ENCODE measurements at regions not wholly inside any gene's neighbourhood (a gene's known extent, or its start where the extent isn't known, plus 50 kb on each side); places are given as distances from the start of the nearest gene placed in this dataset.

- TF ChIP-seq POLR2A (IDR thresholded peaks at IDR 0.05; ENCODE audit: extremely low read depth, insufficient read length) = no peak
- no peak for TF ChIP-seq MAX (IDR thresholded peaks at IDR 0.05; ENCODE audit: low read depth, low read length)
- TF ChIP-seq MYC (IDR thresholded peaks at IDR 0.05; ENCODE audit: low read depth, low read length) = no peak
- TF ChIP-seq, protein P1, sequence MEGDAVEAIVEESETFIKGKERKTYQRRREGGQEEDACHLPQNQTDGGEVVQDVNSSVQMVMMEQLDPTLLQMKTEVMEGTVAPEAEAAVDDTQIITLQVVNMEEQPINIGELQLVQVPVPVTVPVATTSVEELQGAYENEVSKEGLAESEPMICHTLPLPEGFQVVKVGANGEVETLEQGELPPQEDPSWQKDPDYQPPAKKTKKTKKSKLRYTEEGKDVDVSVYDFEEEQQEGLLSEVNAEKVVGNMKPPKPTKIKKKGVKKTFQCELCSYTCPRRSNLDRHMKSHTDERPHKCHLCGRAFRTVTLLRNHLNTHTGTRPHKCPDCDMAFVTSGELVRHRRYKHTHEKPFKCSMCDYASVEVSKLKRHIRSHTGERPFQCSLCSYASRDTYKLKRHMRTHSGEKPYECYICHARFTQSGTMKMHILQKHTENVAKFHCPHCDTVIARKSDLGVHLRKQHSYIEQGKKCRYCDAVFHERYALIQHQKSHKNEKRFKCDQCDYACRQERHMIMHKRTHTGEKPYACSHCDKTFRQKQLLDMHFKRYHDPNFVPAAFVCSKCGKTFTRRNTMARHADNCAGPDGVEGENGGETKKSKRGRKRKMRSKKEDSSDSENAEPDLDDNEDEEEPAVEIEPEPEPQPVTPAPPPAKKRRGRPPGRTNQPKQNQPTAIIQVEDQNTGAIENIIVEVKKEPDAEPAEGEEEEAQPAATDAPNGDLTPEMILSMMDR (IDR thresholded peaks at IDR 0.05; ENCODE audit: low read depth, low read length) = no peak
- H3K4me3 ChIP-seq (ENCODE audit: low read depth, low read length) = no peak overlapping the region
- DNase-seq (ENCODE audit: low read depth) = no peak
Measured at GRCh38 chr20:47418069-47418757, 61.7 kb upstream of the ZMYND8 start.

- no peak overlapping the region for H3K4me3 ChIP-seq (ENCODE audit: low read depth, low read length)
- TF ChIP-seq MAX (IDR thresholded peaks at IDR 0.05; ENCODE audit: low read depth, low read length) (no peak), MYC (IDR thresholded peaks at IDR 0.05; ENCODE audit: low read depth, low read length) (no peak), POLR2A (IDR thresholded peaks at IDR 0.05; ENCODE audit: extremely low read depth, insufficient read length) (no peak)
- TF ChIP-seq, protein P1 (IDR thresholded peaks at IDR 0.05; ENCODE audit: low read depth, low read length) = no peak
Measured at GRCh38 chr20:47419953-47420514, 63.5 kb upstream of the ZMYND8 start.

DNA sequence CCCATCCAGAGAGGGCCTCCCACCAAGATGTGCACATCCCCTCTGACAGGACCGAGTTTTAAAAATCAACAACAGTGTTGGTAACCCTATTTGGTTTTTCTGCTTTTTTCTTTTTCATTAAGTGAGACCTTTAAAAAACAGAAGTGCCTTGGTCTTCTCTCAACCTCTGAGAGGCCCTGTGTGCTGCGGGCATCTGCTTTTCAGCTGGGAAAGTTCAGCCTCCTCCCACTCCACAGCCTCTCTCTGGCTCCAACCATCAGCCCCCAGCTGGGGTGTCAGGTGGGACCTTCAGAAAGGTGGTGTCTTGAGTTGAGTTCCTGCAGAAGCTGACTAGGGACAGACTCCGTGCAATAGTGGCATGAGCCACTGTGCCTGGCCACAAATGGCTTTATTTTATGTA, 64.6 kb upstream of the ZMYND8 start:
- TF ChIP-seq POLR2A (IDR thresholded peaks at IDR 0.05; ENCODE audit: extremely low read depth, insufficient read length) = no peak
- TF ChIP-seq MAX (IDR thresholded peaks at IDR 0.05; ENCODE audit: low read depth, low read length) = no peak
- TF ChIP-seq MYC (IDR thresholded peaks at IDR 0.05; ENCODE audit: low read depth, low read length) = no peak
- TF ChIP-seq, protein P1 (IDR thresholded peaks at IDR 0.05; ENCODE audit: low read depth, low read length) = no peak
- no peak overlapping the region for H3K4me3 ChIP-seq (ENCODE audit: low read depth, low read length)
- DNase-seq (ENCODE audit: low read depth) = no peak

More at GRCh38 chr20:47419953-47420514, 63.5 kb upstream of the ZMYND8 start:
- no peak for DNase-seq (ENCODE audit: low read depth)

DNA sequence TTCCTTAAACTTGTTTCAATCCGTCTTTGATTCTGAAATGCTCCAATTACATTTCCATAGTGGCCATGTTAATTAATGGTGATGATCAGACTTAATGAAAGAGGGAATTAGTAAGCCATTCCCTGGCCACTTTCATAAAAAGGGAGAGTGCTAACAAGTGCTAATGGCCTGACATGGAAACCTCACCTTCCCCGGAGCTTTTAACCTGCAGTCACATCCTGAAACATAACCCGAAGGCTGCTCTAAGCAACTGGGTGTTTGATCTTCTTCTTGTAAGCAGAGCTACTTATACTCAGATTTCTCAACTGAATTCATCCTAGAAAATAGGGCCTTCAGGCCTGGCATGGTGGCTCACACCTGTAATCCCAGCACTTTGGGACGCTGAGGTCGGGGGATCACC, 67.1 kb upstream of the ZMYND8 start:
- no peak for DNase-seq (ENCODE audit: low read depth)
- TF ChIP-seq MAX (IDR thresholded peaks at IDR 0.05; ENCODE audit: low read depth, low read length) = no peak
- TF ChIP-seq MYC (IDR thresholded peaks at IDR 0.05; ENCODE audit: low read depth, low read length) = no peak
- H3K4me3 ChIP-seq (ENCODE audit: low read depth, low read length) = no peak overlapping the region

- TF ChIP-seq MAX (IDR thresholded peaks at IDR 0.05; ENCODE audit: low read depth, low read length) (no peak), POLR2A (IDR thresholded peaks at IDR 0.05; ENCODE audit: extremely low read depth, insufficient read length) (no peak), MYC (IDR thresholded peaks at IDR 0.05; ENCODE audit: low read depth, low read length) (no peak)
- TF ChIP-seq, protein P1 (IDR thresholded peaks at IDR 0.05; ENCODE audit: low read depth, low read length) = no peak
- DNase-seq (ENCODE audit: low read depth) = no peak
- H3K4me3 ChIP-seq (ENCODE audit: low read depth, low read length) = no peak overlapping the region
Measured at GRCh38 chr20:47427067-47427466, 70.6 kb upstream of the ZMYND8 start.

DNA sequence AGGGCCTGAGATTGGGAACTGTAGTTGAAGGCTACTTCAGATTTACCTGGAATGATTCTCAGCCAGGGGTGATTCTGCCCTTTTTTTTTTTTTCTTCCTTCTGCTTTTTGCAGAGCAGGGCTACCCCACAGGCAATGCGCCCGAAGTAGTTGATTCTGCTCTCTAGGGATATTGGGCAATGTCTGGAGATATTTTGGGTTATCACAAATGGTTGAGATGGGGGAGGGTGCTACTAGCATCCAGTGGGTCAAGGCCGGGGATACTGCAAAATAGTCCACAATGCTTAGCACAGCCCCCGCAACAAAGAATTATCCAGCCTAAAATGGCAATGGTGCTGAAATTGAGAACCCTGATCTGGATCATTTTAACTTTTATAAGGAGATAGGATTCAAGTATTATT, 71.2 kb upstream of the ZMYND8 start:
- TF ChIP-seq, protein P1 (IDR thresholded peaks at IDR 0.05; ENCODE audit: low read depth, low read length) = no peak
- TF ChIP-seq POLR2A (IDR thresholded peaks at IDR 0.05; ENCODE audit: extremely low read depth, insufficient read length) = no peak
- TF ChIP-seq MAX (IDR thresholded peaks at IDR 0.05; ENCODE audit: low read depth, low read length) = no peak
- TF ChIP-seq MYC (IDR thresholded peaks at IDR 0.05; ENCODE audit: low read depth, low read length) = no peak
- DNase-seq (ENCODE audit: low read depth) = peak; percentile 86
- H3K4me3 ChIP-seq (ENCODE audit: low read depth, low read length) = no peak overlapping the region

Measured in NB4 (cell line).